ENCODE measurements at regions not wholly inside any gene's neighbourhood (a gene's known extent, or its start where the extent isn't known, plus 50 kb on each side); places are given as distances from the start of the nearest gene placed in this dataset.
"Not testable (repeated sequence)": the region's sequence is repeated elsewhere in the genome, so short reads cannot be mapped to it uniquely, and the experiment has no call there.

- H3K27ac ChIP-seq = no peak overlapping the region
- no peaks in the 10 kb centered on the region for H3K4me1 ChIP-seq (ENCODE audit: control insufficient read depth in 1 of 2, low read depth in 2 of 2)
- TF ChIP-seq CTCF (IDR thresholded peaks at IDR 0.05) = no peak
- H3K4me3 ChIP-seq = no peak overlapping the region
- H3K27me3 ChIP-seq (replicated peaks; ENCODE audit: insufficient read depth) = no peaks in the 10 kb centered on the region
- DNase-seq (ENCODE audit: low spot score) (no peak), ATAC-seq (ENCODE audit: insufficient number of reproducible peaks, low FRiP score, low read depth) (no peak)
- no peaks in the 10 kb centered on the region for H3K9me3 ChIP-seq
- H3K36me3 ChIP-seq = no peaks in the 10 kb centered on the region
Observed at GRCh38 chr13:22948421-22948820, 232.4 kb upstream of the SGCG start.

GRCh38 chr13:22952018-22952417 is 228.8 kb upstream of the SGCG start:
- H3K4me1 ChIP-seq (ENCODE audit: control insufficient read depth in 1 of 2, low read depth in 2 of 2); H3K27ac ChIP-seq; DNase-seq (ENCODE audit: low spot score); H3K9me3 ChIP-seq; H3K36me3 ChIP-seq; H3K27me3 ChIP-seq (replicated peaks; ENCODE audit: insufficient read depth); H3K4me3 ChIP-seq; ATAC-seq (ENCODE audit: insufficient number of reproducible peaks, low FRiP score, low read depth): not testable (repeated sequence)

GRCh38 chr13:22955147-22955546 is 225.6 kb upstream of the SGCG start:
- H3K9me3 ChIP-seq; H3K4me3 ChIP-seq; DNase-seq (ENCODE audit: low spot score); H3K36me3 ChIP-seq; ATAC-seq (ENCODE audit: insufficient number of reproducible peaks, low FRiP score, low read depth); H3K4me1 ChIP-seq (ENCODE audit: control insufficient read depth in 1 of 2, low read depth in 2 of 2); H3K27ac ChIP-seq; H3K27me3 ChIP-seq (replicated peaks; ENCODE audit: insufficient read depth): not testable (repeated sequence)

- H3K36me3 ChIP-seq; DNase-seq (ENCODE audit: low spot score); H3K27me3 ChIP-seq (replicated peaks; ENCODE audit: insufficient read depth); H3K9me3 ChIP-seq; ATAC-seq (ENCODE audit: insufficient number of reproducible peaks, low FRiP score, low read depth); H3K4me3 ChIP-seq; H3K27ac ChIP-seq; H3K4me1 ChIP-seq (ENCODE audit: control insufficient read depth in 1 of 2, low read depth in 2 of 2): not testable (repeated sequence)
Observed at GRCh38 chr13:22956456-22957115, 224.2 kb upstream of the SGCG start.

- H3K4me1 ChIP-seq (ENCODE audit: control insufficient read depth in 1 of 2, low read depth in 2 of 2); DNase-seq (ENCODE audit: low spot score); H3K27ac ChIP-seq; H3K27me3 ChIP-seq (replicated peaks; ENCODE audit: insufficient read depth); ATAC-seq (ENCODE audit: insufficient number of reproducible peaks, low FRiP score, low read depth); H3K4me3 ChIP-seq; H3K36me3 ChIP-seq; H3K9me3 ChIP-seq: not testable (repeated sequence)
Observed at GRCh38 chr13:22959859-22960258, 220.9 kb upstream of the SGCG start.

- Histone ChIP-seq H3K9me3 (no peaks in the 10 kb centered on the region), H3K36me3 (no peaks in the 10 kb centered on the region), H3K4me3 (no peak overlapping the region), H3K4me1 (ENCODE audit: control insufficient read depth in 1 of 2, low read depth in 2 of 2) (no peaks in the 10 kb centered on the region), H3K27me3 (replicated peaks; ENCODE audit: insufficient read depth) (no peaks in the 10 kb centered on the region), H3K27ac (no peak overlapping the region)
- ATAC-seq (ENCODE audit: insufficient number of reproducible peaks, low FRiP score, low read depth) (no peak), DNase-seq (ENCODE audit: low spot score) (no peak)
- TF ChIP-seq CTCF (IDR thresholded peaks at IDR 0.05) = no peak
Observed at GRCh38 chr13:22960827-22961226, 220.0 kb upstream of the SGCG start.

GRCh38 chr13:22961342-22961741 is 219.4 kb upstream of the SGCG start:
- H3K36me3 ChIP-seq; H3K9me3 ChIP-seq; DNase-seq (ENCODE audit: low spot score); H3K4me1 ChIP-seq (ENCODE audit: control insufficient read depth in 1 of 2, low read depth in 2 of 2); H3K4me3 ChIP-seq; H3K27me3 ChIP-seq (replicated peaks; ENCODE audit: insufficient read depth); ATAC-seq (ENCODE audit: insufficient number of reproducible peaks, low FRiP score, low read depth); H3K27ac ChIP-seq: not testable (repeated sequence)
